ENCODE measurements at regions not wholly inside any gene's neighbourhood (a gene's known extent, or its start where the extent isn't known, plus 50 kb on each side); places are given as distances from the start of the nearest gene placed in this dataset.

DNA sequence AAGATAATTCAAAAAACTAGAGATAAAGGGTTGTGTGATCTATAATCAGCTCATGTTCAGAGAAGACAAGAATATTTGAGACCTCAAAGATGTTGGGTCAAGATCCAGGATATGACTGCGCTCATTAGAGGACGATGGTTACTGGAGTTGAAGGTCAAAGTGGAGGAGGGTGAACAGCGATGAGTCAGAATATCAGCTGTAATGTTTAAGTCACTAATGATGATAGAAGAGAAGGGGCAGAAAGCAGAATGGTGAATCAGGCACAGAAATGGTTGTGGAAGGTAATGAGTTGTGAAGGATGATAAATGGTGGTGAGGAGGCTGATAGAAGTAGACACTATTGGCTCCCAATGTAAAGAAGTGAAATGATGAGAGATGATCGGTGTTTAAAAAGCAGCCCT, 540.3 kb downstream of the INHBA start:
- H3K14ac ChIP-seq (ENCODE audit: insufficient read length) = no peak overlapping the region
- H3K56ac ChIP-seq (replicated peaks; ENCODE audit: insufficient read length, low read depth, low read length) = no peak overlapping the region
- no peaks in the 10 kb centered on the region for H4K20me1 ChIP-seq (replicated peaks in 1 of 2; ENCODE audit: control insufficient read depth in 1 of 2, insufficient read depth in 2 of 2, low read length in 2 of 2)
- H2BK120ac ChIP-seq (replicated peaks; ENCODE audit: low read depth, low read length) = no peak overlapping the region
- no peak overlapping the region for H4K91ac ChIP-seq (replicated peaks; ENCODE audit: insufficient read length, low read length)
- H2BK15ac ChIP-seq (ENCODE audit: low read length) = no peak overlapping the region
- no peak overlapping the region for H3K4ac ChIP-seq (replicated peaks; ENCODE audit: insufficient read length, low read depth, low read length)
- H2BK12ac ChIP-seq (ENCODE audit: low read depth, low read length) = no peak overlapping the region
- no peak overlapping the region for H3K4me2 ChIP-seq (ENCODE audit: insufficient read depth in 1 of 2, low read depth in 2 of 2, low read length in 2 of 2)
- H2BK5ac ChIP-seq (ENCODE audit: low read depth, low read length) = no peak overlapping the region
- H3K36me3 ChIP-seq (ENCODE audit: control insufficient read depth in 2 of 4, insufficient read depth in 4 of 4, low read length in 3 of 4) = no peaks in the 10 kb centered on the region
- H3K79me1 ChIP-seq (ENCODE audit: low read depth, low read length) = no peaks in the 10 kb centered on the region
- no peak overlapping the region for H3K4me3 ChIP-seq (ENCODE audit: extremely low read depth in 1 of 4, insufficient read depth in 2 of 4, low read depth in 3 of 4, low read length in 4 of 4)
- H2AK5ac ChIP-seq (ENCODE audit: low read depth, low read length) = no peak overlapping the region
- H3K27me3 ChIP-seq (replicated peaks in 1 of 4; ENCODE audit: control insufficient read depth in 3 of 4, extremely low read depth in 1 of 4, insufficient read depth in 3 of 4, low read length in 3 of 4) = no peaks in the 10 kb centered on the region
- H4K8ac ChIP-seq (ENCODE audit: extremely low read depth, insufficient read depth, low read length) = no peak overlapping the region
- H3K23me2 ChIP-seq (ENCODE audit: low read depth, low read length) = no peaks in the 10 kb centered on the region
- DNase-seq (ENCODE audit: low read depth in 1 of 2, low spot score in 2 of 2) (no peak), FAIRE-seq (no peak)
- H2BK20ac ChIP-seq (ENCODE audit: low read length) = no peak overlapping the region
- no peak overlapping the region for H3K23ac ChIP-seq (ENCODE audit: insufficient read length)
- H3K9me3 ChIP-seq (ENCODE audit: insufficient read depth in 2 of 2, low read depth in 1 of 2, low read length in 1 of 2) = no peaks in the 10 kb centered on the region; a peak in 1 of 4 replicates
- no peak overlapping the region for H3K18ac ChIP-seq (ENCODE audit: extremely low read depth, low read length)
- no peak overlapping the region for H3K9ac ChIP-seq (replicated peaks in 1 of 4; ENCODE audit: extremely low read depth in 1 of 4, low read depth in 3 of 4, low read length in 3 of 4)
- H3K79me2 ChIP-seq (ENCODE audit: control insufficient read depth in 1 of 2, insufficient read depth in 2 of 2, low read length in 2 of 2) = no peaks in the 10 kb centered on the region
- no peak overlapping the region for H3K27ac ChIP-seq (ENCODE audit: low read depth, low read length)
- no peaks in the 10 kb centered on the region for H3K4me1 ChIP-seq (replicated peaks in 1 of 4; ENCODE audit: control insufficient read depth in 3 of 4, insufficient read depth in 4 of 4, low read length in 3 of 4)
- no peak overlapping the region for H2AFZ ChIP-seq (ENCODE audit: low read length)
- H4K5ac ChIP-seq (ENCODE audit: insufficient read length, low read depth, low read length) = no peak overlapping the region
- CTCF ChIA-PET (ENCODE audit: partially characterized antibody) = no interaction called here
- 91% methylated on average over 4 of the region's 4 CpGs; no CpG with 5 or more reads in 1 of the 2 experiments for WGBS, 2 experiments (ENCODE audit: extremely low coverage in 1 of 2, insufficient coverage in 1 of 2, insufficient read length in 1 of 2, insufficient replicate concordance in 2 of 2, low coverage in 1 of 2, low lambda C conversion rate in 2 of 2, missing lambda C conversion rate in 1 of 2)
- POLR2A ChIA-PET (ENCODE audit: partially characterized antibody) = no interaction called here
- TF ChIP-seq JUN (IDR thresholded peaks at IDR 0.05; ENCODE audit: low read depth, low read length) (no peak), YY1 (IDR thresholded peaks at IDR 0.05; ENCODE audit: low read depth, low read length) (no peak), KDM1A (IDR thresholded peaks at IDR 0.05; ENCODE audit: borderline replicate concordance, low read length) (no peak)
